HepG2 (cell line): ENCODE measurements at regions not wholly inside any gene's neighbourhood (a gene's known extent, or its start where the extent isn't known, plus 50 kb on each side); places are given as distances from the start of the nearest gene placed in this dataset.

Source experiments
- RAD51 ChIP-seq: fragments of 450-650 bp; IDR thresholded peaks from 2 replicates; pipeline ENCODE4 v1.6.1; 2016; ENCODE audit warnings: borderline replicate concordance
- ZEB1 ChIP-seq: IDR thresholded peaks from 2 replicates; pipeline ENCODE4 v1.6.1; 2012; ENCODE audit warnings: mild to moderate bottlenecking, low read depth, inconsistent platforms; ENCODE audit not compliant: insufficient replicate concordance
- ZNF318 ChIP-seq: sonication (generic); formaldehyde crosslinking; IDR thresholded peaks from 2 replicates; pipeline ENCODE4 v1.4.0; 2020; ENCODE audit warnings: mild to moderate bottlenecking, missing genetic modification reagents

GRCh38 chr13:81487151-81487550, 1146.2 kb upstream of the SPRY2 start:
- TF ChIP-seq ZNF318 (CRISPR knock-in tag) = no peak
- no peak for TF ChIP-seq ZEB1
- TF ChIP-seq RAD51 = no peak
